ENCODE measurements at regions not wholly inside any gene's neighbourhood (a gene's known extent, or its start where the extent isn't known, plus 50 kb on each side); places are given as distances from the start of the nearest gene placed in this dataset.

DNA sequence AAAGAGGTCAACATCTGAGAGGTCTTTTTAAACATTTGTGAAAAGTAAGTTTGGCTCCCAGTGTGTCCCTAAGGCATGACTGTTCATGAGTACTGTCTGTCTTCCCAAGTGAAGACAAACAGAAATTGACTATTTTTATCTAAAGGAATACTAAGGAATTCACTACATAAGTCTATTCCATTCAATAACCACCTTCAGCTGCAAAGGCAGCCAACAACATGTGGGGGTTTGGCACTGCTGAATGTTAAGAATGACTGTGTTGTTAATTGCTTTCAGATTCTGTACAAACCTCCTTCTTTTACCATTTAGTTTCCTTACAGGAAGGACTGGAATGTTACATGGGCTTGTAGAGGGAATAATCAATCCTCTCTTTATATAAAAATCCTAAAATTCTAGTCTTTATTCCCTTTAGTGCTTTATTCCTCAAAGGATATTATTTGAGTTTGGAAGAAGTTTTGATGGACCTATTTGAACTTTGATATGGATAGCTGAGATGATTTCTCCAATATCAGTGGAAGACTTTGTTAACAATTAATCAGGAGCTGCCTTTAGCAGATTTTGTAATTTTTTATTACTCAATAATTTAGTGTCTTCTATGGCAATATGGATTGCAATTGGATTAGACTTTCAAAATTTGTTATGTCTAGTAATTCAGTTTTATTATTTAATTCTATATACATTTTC is 201.7 kb upstream of the CHRM3 start:
- TF ChIP-seq, protein P1, sequence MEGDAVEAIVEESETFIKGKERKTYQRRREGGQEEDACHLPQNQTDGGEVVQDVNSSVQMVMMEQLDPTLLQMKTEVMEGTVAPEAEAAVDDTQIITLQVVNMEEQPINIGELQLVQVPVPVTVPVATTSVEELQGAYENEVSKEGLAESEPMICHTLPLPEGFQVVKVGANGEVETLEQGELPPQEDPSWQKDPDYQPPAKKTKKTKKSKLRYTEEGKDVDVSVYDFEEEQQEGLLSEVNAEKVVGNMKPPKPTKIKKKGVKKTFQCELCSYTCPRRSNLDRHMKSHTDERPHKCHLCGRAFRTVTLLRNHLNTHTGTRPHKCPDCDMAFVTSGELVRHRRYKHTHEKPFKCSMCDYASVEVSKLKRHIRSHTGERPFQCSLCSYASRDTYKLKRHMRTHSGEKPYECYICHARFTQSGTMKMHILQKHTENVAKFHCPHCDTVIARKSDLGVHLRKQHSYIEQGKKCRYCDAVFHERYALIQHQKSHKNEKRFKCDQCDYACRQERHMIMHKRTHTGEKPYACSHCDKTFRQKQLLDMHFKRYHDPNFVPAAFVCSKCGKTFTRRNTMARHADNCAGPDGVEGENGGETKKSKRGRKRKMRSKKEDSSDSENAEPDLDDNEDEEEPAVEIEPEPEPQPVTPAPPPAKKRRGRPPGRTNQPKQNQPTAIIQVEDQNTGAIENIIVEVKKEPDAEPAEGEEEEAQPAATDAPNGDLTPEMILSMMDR (IDR thresholded peaks at IDR 0.05; ENCODE audit: insufficient read depth, low read depth, low read length): no peak
- no peak overlapping the region for H3K4me3 ChIP-seq (ENCODE audit: low read depth, low read length)
- no peak for DNase-seq (ENCODE audit: low read depth)

DNA sequence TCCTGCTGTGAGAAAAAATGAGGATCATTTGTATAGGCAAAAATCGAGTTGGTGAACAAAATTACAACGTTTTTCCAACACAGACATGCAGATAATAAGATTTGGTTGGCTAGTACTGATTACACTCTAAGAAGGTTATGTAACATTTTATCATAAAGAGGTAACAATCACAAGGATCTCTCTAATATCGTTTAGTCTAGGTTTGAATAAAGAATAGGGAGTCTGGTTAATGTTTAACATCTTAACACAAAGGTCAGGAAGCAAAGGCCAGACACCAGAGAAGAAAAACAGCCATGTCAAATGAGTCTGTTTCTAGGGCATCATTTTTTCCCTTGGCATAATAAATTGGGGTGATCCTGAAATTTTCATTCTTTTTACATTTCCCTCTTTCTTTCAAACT is 207.4 kb upstream of the CHRM3 start:
- TF ChIP-seq, protein P1 (IDR thresholded peaks at IDR 0.05; ENCODE audit: insufficient read depth, low read depth, low read length): no peak
- DNase-seq (ENCODE audit: low read depth): no peak

DNA sequence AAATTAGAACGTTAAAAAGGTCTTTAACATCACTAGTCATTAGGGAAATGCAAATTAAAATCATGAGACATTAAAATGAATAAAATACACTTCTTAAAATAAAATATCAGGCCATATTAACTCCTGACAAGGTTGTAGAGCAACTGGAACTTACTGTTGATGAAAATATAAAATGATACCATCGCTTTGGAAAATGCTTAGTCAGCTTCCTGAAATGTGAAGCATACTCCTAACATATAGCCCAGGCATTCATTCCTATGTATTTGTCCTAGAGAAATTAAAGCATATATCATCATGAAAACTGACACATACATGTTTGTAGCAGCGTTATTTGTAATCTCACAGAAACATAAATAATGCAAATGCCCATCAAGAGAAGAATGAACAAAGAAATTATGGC is 211.5 kb upstream of the CHRM3 start:
- TF ChIP-seq, protein P1 (IDR thresholded peaks at IDR 0.05; ENCODE audit: insufficient read depth, low read depth, low read length): no peak
- DNase-seq (ENCODE audit: low read depth): no peak
- H3K4me3 ChIP-seq (ENCODE audit: low read depth, low read length): no peak overlapping the region

More for the DNA sequence above, 207.4 kb upstream of the CHRM3 start:
- H3K4me3 ChIP-seq (ENCODE audit: low read depth, low read length): no peak overlapping the region

DNA sequence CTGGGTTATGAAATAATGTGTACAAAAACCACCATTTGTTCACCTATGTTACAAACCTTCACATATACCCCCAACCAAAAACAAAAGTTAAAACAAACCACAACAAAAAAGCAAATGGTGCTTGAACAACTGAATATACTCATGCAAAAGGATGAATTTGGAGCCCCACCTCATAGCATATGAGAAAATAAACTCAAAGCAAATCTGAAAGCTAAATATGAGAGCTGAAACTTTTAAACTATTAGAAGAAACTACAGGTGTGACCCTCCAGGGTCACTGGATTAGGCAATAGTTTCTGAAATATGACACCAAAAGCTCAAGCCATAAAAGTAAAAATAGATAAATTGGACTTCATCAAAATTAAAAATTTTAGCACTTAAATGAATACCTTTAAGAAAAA is 215.5 kb upstream of the CHRM3 start:
- no peak for DNase-seq (ENCODE audit: low read depth)
- H3K4me3 ChIP-seq (ENCODE audit: low read depth, low read length): no peak overlapping the region
- TF ChIP-seq, protein P1 (IDR thresholded peaks at IDR 0.05; ENCODE audit: insufficient read depth, low read depth, low read length): no peak

DNA sequence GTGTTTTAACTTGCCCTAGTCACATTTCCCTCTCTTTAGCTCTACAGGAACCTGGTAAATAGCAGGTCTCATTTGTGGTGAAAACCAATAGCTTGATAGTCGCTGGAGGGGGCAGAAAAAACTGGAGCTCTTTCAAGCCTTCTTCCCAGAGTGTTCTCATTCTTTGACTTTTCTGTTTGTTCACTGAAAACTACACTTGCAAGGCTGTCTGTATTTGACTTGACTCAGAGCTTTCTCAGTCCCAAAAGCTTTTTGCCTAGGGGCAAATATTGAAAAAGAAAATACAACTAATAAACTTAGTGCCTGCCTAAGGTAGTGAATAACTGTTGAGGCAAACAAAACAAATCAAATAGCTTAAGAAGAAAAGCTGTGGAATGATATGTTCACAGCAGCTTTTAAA is 217.1 kb upstream of the CHRM3 start:
- TF ChIP-seq, protein P1 (IDR thresholded peaks at IDR 0.05; ENCODE audit: insufficient read depth, low read depth, low read length): no peak
- no peak for DNase-seq (ENCODE audit: low read depth)
- H3K4me3 ChIP-seq (ENCODE audit: low read depth, low read length): no peak overlapping the region

DNA sequence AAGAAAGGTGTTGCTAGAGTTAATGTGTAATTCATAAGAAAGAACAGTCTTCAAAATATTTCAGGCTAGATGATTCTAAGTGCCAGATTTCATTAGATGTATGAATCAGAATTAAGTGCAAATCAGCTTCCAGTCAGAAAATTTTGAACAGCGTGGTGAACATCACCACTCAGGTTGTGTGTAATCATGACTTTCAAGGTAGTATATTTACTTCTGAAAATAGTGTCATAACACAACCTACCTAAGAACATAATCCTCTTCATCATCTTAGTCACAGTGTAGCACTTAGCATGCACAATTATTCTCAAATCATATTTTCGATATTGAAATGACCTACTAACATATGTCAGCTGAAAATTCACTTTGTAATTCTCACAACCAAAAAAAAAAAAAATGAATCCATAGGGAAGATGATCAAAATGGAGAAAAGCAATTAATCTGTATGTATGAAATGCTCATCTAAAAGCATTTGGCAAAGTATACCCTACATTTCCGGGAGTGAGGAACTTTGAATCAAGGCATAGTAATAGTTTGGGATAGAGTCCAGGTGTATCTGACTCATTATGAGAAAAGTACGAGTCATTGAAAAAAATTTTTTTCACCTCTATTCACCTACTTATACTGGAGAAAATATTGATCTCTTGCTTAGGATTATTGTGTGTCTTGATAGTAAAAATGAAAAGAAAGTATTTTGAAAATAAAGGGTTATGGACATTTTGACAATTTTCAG is 221.8 kb upstream of the CHRM3 start:
- no peak for DNase-seq (ENCODE audit: low read depth)
- no peak overlapping the region for H3K4me3 ChIP-seq (ENCODE audit: low read depth, low read length)
- TF ChIP-seq, protein P1 (IDR thresholded peaks at IDR 0.05; ENCODE audit: insufficient read depth, low read depth, low read length): no peak
